PC-9 (cell line): ENCODE measurements at regions not wholly inside any gene's neighbourhood (a gene's known extent, or its start where the extent isn't known, plus 50 kb on each side); places are given as distances from the start of the nearest gene placed in this dataset.

Experiments
- EZH2 ChIP-seq: fragments of 200-600 bp; sonication (generic); IDR thresholded peaks from 2 replicates; pipeline ENCODE4 v1.8.0; 2017; ENCODE audit warnings: antibody characterized with exemption, low read depth
- TF ChIP-seq, protein P1 (sequence below): fragments of 200-600 bp; sonication (generic); conservative IDR thresholded peaks from 2 replicates; pipeline ENCODE4 v1.6.1; 2017; ENCODE audit warnings: mixed run types, antibody characterized with exemption, mild to moderate bottlenecking, moderate library complexity

DNA sequence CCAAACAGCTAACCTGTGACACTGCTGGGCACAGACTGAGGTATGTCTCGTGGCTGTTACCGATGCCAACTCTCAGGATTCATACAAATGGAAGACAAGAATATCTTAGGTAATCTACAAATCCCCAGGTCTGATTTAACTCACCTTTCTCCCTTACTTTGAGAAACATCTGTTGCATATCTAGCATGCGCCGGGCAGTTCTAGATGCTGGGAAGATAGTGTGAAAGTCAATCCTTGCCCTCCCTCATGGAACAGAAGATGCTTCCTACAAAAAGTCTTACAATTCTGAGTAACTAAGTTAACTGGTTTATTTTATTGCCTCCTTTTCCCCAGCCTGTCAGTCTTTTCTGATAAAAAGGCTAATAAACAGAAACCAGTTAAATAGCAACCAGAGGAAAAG, 212.2 kb upstream of the FAT1 start:
- no peak for TF ChIP-seq EZH2
- TF ChIP-seq, protein P1, sequence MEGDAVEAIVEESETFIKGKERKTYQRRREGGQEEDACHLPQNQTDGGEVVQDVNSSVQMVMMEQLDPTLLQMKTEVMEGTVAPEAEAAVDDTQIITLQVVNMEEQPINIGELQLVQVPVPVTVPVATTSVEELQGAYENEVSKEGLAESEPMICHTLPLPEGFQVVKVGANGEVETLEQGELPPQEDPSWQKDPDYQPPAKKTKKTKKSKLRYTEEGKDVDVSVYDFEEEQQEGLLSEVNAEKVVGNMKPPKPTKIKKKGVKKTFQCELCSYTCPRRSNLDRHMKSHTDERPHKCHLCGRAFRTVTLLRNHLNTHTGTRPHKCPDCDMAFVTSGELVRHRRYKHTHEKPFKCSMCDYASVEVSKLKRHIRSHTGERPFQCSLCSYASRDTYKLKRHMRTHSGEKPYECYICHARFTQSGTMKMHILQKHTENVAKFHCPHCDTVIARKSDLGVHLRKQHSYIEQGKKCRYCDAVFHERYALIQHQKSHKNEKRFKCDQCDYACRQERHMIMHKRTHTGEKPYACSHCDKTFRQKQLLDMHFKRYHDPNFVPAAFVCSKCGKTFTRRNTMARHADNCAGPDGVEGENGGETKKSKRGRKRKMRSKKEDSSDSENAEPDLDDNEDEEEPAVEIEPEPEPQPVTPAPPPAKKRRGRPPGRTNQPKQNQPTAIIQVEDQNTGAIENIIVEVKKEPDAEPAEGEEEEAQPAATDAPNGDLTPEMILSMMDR, result no peak
